ENCODE measurements at regions not wholly inside any gene's neighbourhood (a gene's known extent, or its start where the extent isn't known, plus 50 kb on each side); places are given as distances from the start of the nearest gene placed in this dataset.

DNA sequence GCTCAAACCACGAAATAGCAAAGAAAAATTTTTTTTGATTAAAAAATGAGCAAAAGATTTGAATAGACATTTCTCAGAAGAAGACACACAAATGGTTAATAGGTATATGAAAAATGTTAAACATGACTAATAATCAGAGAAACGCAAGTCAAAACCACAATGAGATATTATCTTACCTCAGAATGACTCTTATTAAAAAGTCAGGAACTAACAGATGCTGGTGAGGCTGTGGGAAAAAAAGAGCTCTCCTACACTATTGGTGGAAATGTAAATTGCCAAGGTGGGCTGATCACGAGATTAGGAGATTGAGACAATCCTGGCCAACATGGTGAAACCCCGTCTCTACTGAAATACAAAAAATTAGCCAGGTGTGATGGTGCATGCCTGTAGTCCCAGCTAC lies 315.5 kb upstream of the FLRT2 start:
- Histone ChIP-seq H3K27me3 (ENCODE audit: control insufficient read depth in 5 of 5, insufficient read depth in 4 of 5, low read length in 5 of 5) (no peaks in the 10 kb centered on the region), H3K9ac (ENCODE audit: low read length in 5 of 5) (no peak overlapping the region), H3K4me3 (ENCODE audit: low read depth in 1 of 5, low read length in 5 of 5) (no peak overlapping the region), H3K36me3 (ENCODE audit: control insufficient read depth in 5 of 5, insufficient read depth in 5 of 5, low read length in 5 of 5) (no peaks in the 10 kb centered on the region), H3K9me3 (ENCODE audit: control insufficient read depth in 5 of 5, low read length in 5 of 5) (no peaks in the 10 kb centered on the region), H3K27ac (ENCODE audit: low read depth, low read length) (no peak overlapping the region), H3K4me1 (ENCODE audit: control insufficient read depth in 5 of 5, insufficient read depth in 5 of 5, low read length in 5 of 5) (no peaks in the 10 kb centered on the region)

DNA sequence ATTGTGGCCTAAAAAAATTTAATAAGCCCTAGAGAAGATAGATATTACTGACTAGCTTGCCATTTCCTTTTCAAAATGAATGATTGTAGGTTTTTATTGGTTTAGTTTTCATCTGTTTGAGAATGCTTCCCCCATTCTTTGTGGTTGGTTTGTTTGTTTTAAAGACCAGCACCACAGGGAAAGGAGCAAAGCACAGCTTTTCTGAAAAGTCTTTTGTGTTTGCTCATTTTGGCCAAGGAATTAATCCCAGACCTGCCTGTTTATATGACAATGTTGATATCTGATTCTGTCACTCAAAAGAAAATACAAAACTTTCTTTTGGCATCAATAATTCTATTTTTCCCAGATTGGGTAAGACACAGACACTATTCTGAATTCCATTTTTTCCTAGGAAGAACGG lies 312.5 kb upstream of the FLRT2 start:
- Histone ChIP-seq H3K9me3 (ENCODE audit: control insufficient read depth in 5 of 5, low read length in 5 of 5) (no peaks in the 10 kb centered on the region), H3K27me3 (ENCODE audit: control insufficient read depth in 5 of 5, insufficient read depth in 4 of 5, low read length in 5 of 5) (no peaks in the 10 kb centered on the region), H3K4me3 (ENCODE audit: low read depth in 1 of 5, low read length in 5 of 5) (no peak overlapping the region), H3K27ac (ENCODE audit: low read depth, low read length) (no peak overlapping the region), H3K4me1 (ENCODE audit: control insufficient read depth in 5 of 5, insufficient read depth in 5 of 5, low read length in 5 of 5) (no peaks in the 10 kb centered on the region), H3K36me3 (ENCODE audit: control insufficient read depth in 5 of 5, insufficient read depth in 5 of 5, low read length in 5 of 5) (no peaks in the 10 kb centered on the region), H3K9ac (ENCODE audit: low read length in 5 of 5) (no peak overlapping the region)

DNA sequence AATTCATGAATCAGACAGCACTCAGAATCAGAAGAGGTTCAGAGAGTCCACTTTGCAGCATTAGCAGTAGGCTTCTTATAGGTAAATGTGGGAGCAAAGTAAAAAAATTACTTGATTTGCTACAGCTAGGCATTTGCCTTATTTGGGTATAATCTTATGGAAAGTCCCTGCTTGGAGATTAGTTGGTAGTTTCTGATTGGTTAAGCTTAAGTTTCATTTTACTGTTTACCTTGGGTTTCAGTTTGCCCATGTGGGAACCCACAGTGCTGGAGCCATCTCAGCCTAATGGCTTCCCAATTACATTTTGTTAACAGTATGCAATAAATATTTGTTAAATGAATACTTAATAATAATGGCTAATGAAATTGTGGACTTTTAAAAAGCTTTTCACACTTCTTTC lies 311.0 kb upstream of the FLRT2 start:
- Histone ChIP-seq H3K4me3 (ENCODE audit: low read depth in 1 of 5, low read length in 5 of 5) (no peak overlapping the region), H3K4me1 (ENCODE audit: control insufficient read depth in 5 of 5, insufficient read depth in 5 of 5, low read length in 5 of 5) (no peaks in the 10 kb centered on the region), H3K36me3 (ENCODE audit: control insufficient read depth in 5 of 5, insufficient read depth in 5 of 5, low read length in 5 of 5) (no peaks in the 10 kb centered on the region), H3K9ac (ENCODE audit: low read length in 5 of 5) (no peak overlapping the region), H3K27me3 (ENCODE audit: control insufficient read depth in 5 of 5, insufficient read depth in 4 of 5, low read length in 5 of 5) (no peaks in the 10 kb centered on the region), H3K27ac (ENCODE audit: low read depth, low read length) (no peak overlapping the region), H3K9me3 (ENCODE audit: control insufficient read depth in 5 of 5, low read length in 5 of 5) (no peaks in the 10 kb centered on the region)

DNA sequence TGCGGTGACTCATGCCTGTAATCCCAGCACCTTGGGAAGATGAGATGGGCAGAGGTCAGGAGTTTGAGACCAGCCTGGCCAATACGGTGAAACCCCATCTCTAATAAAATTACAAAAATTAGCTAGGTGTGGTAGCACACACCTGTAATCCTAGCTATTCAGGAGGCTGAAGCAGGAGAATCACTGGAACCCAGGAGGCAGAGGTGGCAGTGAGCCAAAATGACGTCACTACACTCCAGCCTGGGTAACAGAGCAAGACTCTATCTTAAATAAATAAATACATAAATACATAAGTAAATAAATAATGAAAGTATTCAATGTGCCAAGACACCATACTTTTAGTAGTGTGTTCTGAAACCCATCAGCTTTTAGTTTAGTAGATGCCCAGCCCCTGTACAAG lies 308.1 kb upstream of the FLRT2 start:
- Histone ChIP-seq H3K27me3 (ENCODE audit: control insufficient read depth in 5 of 5, insufficient read depth in 4 of 5, low read length in 5 of 5) (no peaks in the 10 kb centered on the region), H3K4me1 (ENCODE audit: control insufficient read depth in 5 of 5, insufficient read depth in 5 of 5, low read length in 5 of 5) (no peaks in the 10 kb centered on the region), H3K9ac (ENCODE audit: low read length in 5 of 5) (no peak overlapping the region), H3K9me3 (ENCODE audit: control insufficient read depth in 5 of 5, low read length in 5 of 5) (peaks cover 0 to 2% (median 0%) of the 10 kb centered on the region in 5 donors), H3K36me3 (ENCODE audit: control insufficient read depth in 5 of 5, insufficient read depth in 5 of 5, low read length in 5 of 5) (no peaks in the 10 kb centered on the region), H3K27ac (ENCODE audit: low read depth, low read length) (no peak overlapping the region), H3K4me3 (ENCODE audit: low read depth in 1 of 5, low read length in 5 of 5) (no peak overlapping the region)

DNA sequence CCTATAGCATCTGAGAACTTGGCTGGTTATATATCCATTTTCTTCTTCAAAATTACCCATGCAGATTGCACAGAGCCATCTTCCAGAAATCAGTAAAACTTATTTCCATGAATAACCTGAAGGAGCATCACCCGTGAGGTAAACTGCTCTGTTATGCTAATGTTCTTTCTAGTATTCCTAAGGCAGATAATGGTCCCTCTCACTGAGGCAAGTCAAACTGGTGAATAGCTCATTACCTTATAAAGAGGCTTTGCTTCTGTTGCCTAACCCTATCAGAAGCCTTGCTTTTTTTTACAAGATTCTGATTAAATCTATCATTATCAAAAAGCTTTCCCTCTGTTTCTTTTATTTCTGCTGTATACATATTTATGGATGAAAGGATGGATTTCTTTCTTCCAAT lies 307.6 kb upstream of the FLRT2 start:
- Histone ChIP-seq H3K9ac (ENCODE audit: low read length in 5 of 5) (no peak overlapping the region), H3K27ac (ENCODE audit: low read depth, low read length) (no peak overlapping the region), H3K36me3 (ENCODE audit: control insufficient read depth in 5 of 5, insufficient read depth in 5 of 5, low read length in 5 of 5) (no peaks in the 10 kb centered on the region), H3K4me1 (ENCODE audit: control insufficient read depth in 5 of 5, insufficient read depth in 5 of 5, low read length in 5 of 5) (no peaks in the 10 kb centered on the region), H3K27me3 (ENCODE audit: control insufficient read depth in 5 of 5, insufficient read depth in 4 of 5, low read length in 5 of 5) (no peaks in the 10 kb centered on the region), H3K4me3 (ENCODE audit: low read depth in 1 of 5, low read length in 5 of 5) (no peak overlapping the region), H3K9me3 (ENCODE audit: control insufficient read depth in 5 of 5, low read length in 5 of 5) (peaks cover 0 to 2% (median 0%) of the 10 kb centered on the region in 5 donors)

DNA sequence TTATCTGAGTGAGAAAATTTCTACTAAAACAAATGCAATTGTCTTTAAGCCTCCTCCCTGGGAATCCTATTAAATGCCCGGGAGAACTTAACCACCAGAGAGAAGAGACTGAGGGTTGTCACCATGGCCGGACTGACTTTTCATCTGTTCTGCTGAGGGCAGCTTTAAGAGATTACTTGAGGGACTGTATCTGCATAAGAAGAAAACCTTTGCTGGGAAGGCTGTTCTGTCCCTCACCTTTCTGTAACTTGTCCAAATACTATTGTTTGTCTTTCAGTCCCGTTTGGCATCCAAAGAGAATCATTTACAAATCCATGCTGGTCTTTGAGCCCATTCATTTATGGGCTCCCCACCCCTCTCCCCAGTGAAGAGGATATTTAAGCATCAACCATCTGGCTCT lies 306.3 kb upstream of the FLRT2 start:
- H3K4me3 ChIP-seq (ENCODE audit: low read depth in 1 of 5, low read length in 5 of 5): no peak overlapping the region
- H3K4me1 ChIP-seq (ENCODE audit: control insufficient read depth in 5 of 5, insufficient read depth in 5 of 5, low read length in 5 of 5): no peaks in the 10 kb centered on the region
- no peak overlapping the region for H3K9ac ChIP-seq (ENCODE audit: low read length in 5 of 5)
- no peak overlapping the region for H3K27ac ChIP-seq (ENCODE audit: low read depth, low read length)
- H3K27me3 ChIP-seq (ENCODE audit: control insufficient read depth in 5 of 5, insufficient read depth in 4 of 5, low read length in 5 of 5): no peaks in the 10 kb centered on the region
- peaks cover 0 to 2% (median 0%) of the 10 kb centered on the region in 5 donors for H3K9me3 ChIP-seq (ENCODE audit: control insufficient read depth in 5 of 5, low read length in 5 of 5)
- no peaks in the 10 kb centered on the region for H3K36me3 ChIP-seq (ENCODE audit: control insufficient read depth in 5 of 5, insufficient read depth in 5 of 5, low read length in 5 of 5)

DNA sequence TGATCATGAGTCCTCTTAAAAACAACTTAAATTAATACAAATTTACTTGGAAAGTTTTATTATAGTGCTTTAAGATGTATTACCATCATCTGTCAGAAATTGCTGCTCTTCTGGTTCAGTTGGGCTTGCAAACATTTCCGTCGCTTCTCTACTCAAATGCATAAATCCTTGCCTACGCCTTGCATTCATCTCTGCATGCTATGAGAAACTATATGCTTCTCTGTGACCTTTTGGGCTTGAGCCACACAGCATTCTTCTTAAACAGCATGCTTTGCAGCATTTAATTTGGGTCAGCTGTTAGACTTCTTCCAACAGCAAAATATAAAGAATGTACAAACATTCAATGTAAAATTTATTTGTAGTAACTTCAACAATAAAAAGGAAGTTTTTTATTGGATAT lies 305.7 kb upstream of the FLRT2 start:
- Histone ChIP-seq H3K9me3 (ENCODE audit: control insufficient read depth in 5 of 5, low read length in 5 of 5) (peaks cover 0 to 4% (median 0%) of the 10 kb centered on the region in 5 donors), H3K36me3 (ENCODE audit: control insufficient read depth in 5 of 5, insufficient read depth in 5 of 5, low read length in 5 of 5) (no peaks in the 10 kb centered on the region), H3K27ac (ENCODE audit: low read depth, low read length) (no peak overlapping the region), H3K4me3 (ENCODE audit: low read depth in 1 of 5, low read length in 5 of 5) (no peak overlapping the region), H3K4me1 (ENCODE audit: control insufficient read depth in 5 of 5, insufficient read depth in 5 of 5, low read length in 5 of 5) (no peaks in the 10 kb centered on the region), H3K27me3 (ENCODE audit: control insufficient read depth in 5 of 5, insufficient read depth in 4 of 5, low read length in 5 of 5) (no peaks in the 10 kb centered on the region), H3K9ac (ENCODE audit: low read length in 5 of 5) (no peak overlapping the region)

DNA sequence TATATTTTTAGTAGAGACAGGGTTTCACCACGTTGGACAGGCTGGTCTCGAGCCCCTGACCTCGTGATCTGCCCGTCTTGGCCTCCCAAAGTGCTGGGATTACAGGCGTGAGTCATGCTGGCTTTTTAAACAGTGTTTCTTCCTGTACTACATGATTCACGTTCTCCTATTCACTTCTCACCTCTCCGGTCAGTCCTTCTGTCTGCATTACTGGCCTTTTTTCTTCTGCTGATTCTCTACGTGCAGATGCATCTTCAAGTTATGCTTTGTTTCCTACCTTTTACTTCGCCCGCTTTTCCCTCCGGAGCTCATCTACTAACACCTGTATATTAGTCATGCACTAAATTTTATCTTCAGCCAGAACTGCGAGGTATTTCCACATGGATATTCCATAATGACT lies 296.2 kb upstream of the FLRT2 start:
- no peak overlapping the region for H3K9ac ChIP-seq (ENCODE audit: low read length in 5 of 5)
- H3K9me3 ChIP-seq (ENCODE audit: control insufficient read depth in 5 of 5, low read length in 5 of 5): peaks cover 0 to 3% (median 0%) of the 10 kb centered on the region in 5 donors
- no peak overlapping the region for H3K27ac ChIP-seq (ENCODE audit: low read depth, low read length)
- H3K36me3 ChIP-seq (ENCODE audit: control insufficient read depth in 5 of 5, insufficient read depth in 5 of 5, low read length in 5 of 5): no peaks in the 10 kb centered on the region
- no peaks in the 10 kb centered on the region for H3K4me1 ChIP-seq (ENCODE audit: control insufficient read depth in 5 of 5, insufficient read depth in 5 of 5, low read length in 5 of 5)
- no peak overlapping the region for H3K4me3 ChIP-seq (ENCODE audit: low read depth in 1 of 5, low read length in 5 of 5)
- no peaks in the 10 kb centered on the region for H3K27me3 ChIP-seq (ENCODE audit: control insufficient read depth in 5 of 5, insufficient read depth in 4 of 5, low read length in 5 of 5)

DNA sequence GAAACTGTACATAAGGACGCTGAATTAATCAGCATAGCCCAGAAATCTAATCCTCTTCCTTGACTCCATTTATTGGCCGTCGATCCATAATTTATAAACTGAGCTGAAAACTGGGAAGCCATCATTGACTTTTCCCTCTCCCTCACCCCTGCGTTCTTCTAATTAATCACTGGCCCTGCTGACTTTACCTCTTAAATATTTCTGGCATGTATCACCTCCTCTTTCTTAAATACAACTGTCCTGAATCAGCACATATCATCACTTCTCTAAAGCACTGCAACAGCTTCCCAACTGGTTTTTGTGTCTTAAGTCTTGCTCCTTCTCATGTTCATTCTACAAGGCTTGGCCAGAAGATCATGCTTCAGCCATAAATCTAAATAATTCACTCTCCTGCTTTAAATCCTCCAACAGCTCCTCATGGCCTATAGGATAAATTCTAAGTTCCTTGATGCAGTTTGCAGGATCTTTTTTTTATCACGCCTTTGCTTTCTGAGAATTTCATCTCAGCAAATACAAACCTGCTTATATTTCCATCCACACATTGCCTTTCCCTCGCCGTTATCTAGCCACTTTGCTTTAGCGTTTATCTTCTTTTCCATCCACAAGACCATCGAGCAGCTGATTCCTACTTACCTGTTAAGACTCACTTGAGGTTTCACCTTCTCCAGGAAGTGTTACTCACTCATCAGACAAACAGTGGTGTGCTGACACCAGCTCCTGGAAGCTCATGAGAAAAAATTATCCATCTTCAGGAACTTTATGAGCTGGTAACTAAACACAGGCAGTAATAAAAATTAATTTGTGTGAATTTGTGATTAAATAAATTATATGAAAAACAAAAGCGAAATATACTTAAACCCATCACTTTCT lies 295.6 kb upstream of the FLRT2 start:
- H3K9ac ChIP-seq (ENCODE audit: low read length in 5 of 5): no peak overlapping the region
- no peaks in the 10 kb centered on the region for H3K9me3 ChIP-seq (ENCODE audit: control insufficient read depth in 5 of 5, low read length in 5 of 5)
- no peaks in the 10 kb centered on the region for H3K27me3 ChIP-seq (ENCODE audit: control insufficient read depth in 5 of 5, insufficient read depth in 4 of 5, low read length in 5 of 5)
- H3K4me1 ChIP-seq (ENCODE audit: control insufficient read depth in 5 of 5, insufficient read depth in 5 of 5, low read length in 5 of 5): no peaks in the 10 kb centered on the region
- H3K36me3 ChIP-seq (ENCODE audit: control insufficient read depth in 5 of 5, insufficient read depth in 5 of 5, low read length in 5 of 5): no peaks in the 10 kb centered on the region
- H3K27ac ChIP-seq (ENCODE audit: low read depth, low read length): no peak overlapping the region
- no peak overlapping the region for H3K4me3 ChIP-seq (ENCODE audit: low read depth in 1 of 5, low read length in 5 of 5)

DNA sequence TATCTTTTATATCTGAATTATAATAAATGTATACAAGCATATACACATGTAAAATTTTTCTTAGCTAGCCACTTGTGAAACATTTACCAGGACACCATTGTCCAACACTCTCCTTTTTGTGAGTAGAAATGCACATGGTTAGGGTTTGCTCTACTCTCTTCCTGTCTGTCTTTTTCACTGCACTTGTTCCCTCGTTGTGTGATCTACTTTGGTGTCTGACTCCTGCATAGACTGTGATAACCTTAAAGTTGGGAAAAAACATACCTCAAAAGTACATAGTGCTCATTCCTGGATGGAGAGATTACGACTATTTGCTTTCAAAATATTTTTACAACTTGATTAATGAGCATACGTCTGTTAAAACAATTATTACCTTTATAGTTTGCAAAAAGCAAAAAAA lies 294.1 kb upstream of the FLRT2 start:
- peaks cover 0 to 2% (median 0%) of the 10 kb centered on the region in 5 donors for H3K4me1 ChIP-seq (ENCODE audit: control insufficient read depth in 5 of 5, insufficient read depth in 5 of 5, low read length in 5 of 5)
- H3K4me3 ChIP-seq (ENCODE audit: low read depth in 1 of 5, low read length in 5 of 5): no peak overlapping the region
- no peaks in the 10 kb centered on the region for H3K36me3 ChIP-seq (ENCODE audit: control insufficient read depth in 5 of 5, insufficient read depth in 5 of 5, low read length in 5 of 5)
- H3K27me3 ChIP-seq (ENCODE audit: control insufficient read depth in 5 of 5, insufficient read depth in 4 of 5, low read length in 5 of 5): no peaks in the 10 kb centered on the region
- H3K9ac ChIP-seq (ENCODE audit: low read length in 5 of 5): no peak overlapping the region
- no peaks in the 10 kb centered on the region for H3K9me3 ChIP-seq (ENCODE audit: control insufficient read depth in 5 of 5, low read length in 5 of 5)
- no peak overlapping the region for H3K27ac ChIP-seq (ENCODE audit: low read depth, low read length)
